ENCODE measurements at regions not wholly inside any gene's neighbourhood (a gene's known extent, or its start where the extent isn't known, plus 50 kb on each side); places are given as distances from the start of the nearest gene placed in this dataset.
"Not testable (repeated sequence)": the region's sequence is repeated elsewhere in the genome, so short reads cannot be mapped to it uniquely, and the experiment has no call there.

DNA sequence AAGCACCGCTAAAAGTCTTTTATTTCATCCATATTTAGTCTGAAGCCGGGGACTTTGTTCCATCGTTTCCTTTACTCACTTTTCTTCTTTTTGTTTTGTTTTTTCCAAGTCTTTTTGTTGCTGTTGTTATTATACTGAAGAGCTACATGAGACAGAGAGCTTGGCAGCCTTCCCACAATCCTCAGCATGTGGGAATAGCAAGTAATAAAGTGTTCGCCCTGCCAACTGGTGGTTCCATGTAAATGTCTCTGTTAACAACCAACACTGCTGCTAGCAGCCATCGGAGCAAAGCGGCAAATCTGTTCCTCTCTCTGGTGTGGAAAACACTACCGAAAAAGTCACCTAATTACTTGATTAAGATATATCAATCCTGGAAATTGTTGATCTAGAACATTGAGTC lies 437.8 kb upstream of the ID4 start:
- DNase-seq (ENCODE audit: low spot score): no peak

DNA sequence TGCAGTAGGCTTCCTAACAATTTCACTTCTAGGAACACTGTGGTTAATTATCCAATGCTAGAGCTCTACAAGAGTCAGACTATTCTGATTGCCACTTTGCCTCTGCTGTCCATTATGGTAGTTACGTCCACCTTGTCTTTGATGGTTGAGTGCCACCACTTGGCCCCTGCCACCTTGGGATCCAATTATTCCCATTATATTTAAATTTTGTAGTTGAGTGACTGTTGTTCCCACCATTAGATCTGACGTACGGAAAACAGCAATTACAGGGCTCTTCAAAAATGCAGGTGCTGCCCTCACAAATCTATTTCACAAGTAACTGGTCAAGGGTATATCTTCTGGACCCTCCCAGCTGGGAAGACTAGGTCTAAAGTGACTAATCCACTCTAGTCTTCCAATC lies 432.3 kb upstream of the ID4 start:
- DNase-seq (ENCODE audit: low spot score): not testable (repeated sequence)

DNA sequence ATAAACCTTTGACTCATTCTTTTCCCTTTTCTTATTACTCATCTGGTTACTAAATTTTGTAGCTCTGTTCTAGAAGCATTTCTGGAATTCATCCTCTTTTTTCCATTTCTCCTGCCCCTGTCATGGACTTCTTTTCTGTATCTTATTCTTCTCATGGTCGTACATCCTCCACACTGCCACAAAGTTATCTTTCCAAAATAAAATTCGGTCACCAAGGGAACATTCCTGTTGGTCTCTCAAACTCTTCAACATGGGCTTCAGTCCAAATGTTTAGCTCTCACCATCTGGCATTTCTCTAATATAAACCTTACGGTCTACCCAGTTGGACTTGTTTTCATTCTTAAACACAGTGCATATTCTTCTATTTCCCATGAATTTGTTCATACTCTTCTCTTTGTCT lies 428.8 kb upstream of the ID4 start:
- no peak for DNase-seq (ENCODE audit: low spot score)

DNA sequence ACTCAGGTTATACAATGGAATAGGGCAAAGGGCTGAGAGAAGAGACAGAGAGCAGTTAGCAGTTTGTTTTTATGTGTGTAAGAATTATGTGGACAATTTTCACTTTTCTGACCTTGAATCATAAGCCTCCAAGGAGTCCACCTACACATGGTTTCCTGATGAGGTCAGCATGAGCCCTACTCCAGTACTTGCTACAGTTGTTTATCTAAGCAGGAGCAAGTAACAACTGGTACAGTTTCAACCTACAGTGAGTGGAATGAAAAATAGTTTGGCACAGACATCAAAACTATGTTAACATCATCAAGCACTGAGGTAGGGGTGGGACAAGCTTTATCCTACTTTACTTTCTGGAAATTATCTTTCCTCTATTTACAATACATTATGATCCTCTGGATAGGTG lies 426.7 kb upstream of the ID4 start:
- DNase-seq (ENCODE audit: low spot score): no peak

DNA sequence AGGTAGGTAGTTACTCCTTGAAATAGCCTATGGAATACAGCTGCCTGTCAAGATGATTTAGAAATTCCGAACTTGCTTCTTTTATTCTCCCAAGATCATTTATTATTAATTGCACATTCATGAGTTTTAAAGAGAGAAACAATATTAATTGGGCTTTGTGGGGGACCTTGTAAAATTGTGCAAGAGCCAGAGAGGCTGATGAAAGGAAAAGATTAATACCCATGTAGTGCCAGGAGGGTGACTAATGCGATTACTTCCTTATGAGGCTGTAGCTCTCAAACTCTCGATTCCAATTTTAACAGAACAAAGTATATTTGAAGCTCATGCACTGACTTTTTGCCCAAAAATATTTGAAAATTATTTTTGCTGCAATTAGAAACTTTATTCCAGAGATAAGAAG lies 423.8 kb upstream of the ID4 start:
- DNase-seq (ENCODE audit: low spot score): no peak

DNA sequence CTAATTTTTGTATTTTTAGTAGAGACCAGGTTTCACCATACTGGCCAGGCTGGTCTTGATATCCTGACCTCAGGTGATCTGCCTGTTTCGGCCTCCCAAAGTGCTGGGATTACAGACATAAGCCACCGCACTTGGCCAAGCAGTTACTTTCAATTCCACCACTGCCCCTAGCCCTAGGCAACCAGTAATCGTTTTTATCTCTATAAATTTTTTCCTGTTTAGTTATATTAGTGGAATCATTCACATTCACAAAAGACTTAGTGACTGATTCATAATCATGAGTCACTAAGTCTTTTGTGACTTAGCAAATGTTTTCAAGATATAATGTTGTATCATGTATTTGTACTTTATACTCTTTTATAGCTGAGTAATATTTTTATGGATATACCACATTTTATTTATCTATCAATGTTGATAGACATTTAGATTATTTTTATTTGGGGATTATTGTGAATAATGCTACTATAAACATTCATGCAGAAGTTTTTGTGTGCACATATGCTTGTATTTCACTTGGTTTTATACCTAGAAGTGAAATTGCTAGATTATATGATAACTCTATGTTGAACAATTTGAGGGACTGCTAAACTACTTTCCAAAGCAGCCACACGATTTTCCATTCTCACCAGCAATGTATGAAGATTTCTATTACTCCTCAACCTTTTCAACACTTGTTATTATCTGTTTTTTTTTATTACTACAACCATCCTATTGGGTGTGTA lies 421.4 kb upstream of the ID4 start:
- DNase-seq (ENCODE audit: low spot score): no peak

DNA sequence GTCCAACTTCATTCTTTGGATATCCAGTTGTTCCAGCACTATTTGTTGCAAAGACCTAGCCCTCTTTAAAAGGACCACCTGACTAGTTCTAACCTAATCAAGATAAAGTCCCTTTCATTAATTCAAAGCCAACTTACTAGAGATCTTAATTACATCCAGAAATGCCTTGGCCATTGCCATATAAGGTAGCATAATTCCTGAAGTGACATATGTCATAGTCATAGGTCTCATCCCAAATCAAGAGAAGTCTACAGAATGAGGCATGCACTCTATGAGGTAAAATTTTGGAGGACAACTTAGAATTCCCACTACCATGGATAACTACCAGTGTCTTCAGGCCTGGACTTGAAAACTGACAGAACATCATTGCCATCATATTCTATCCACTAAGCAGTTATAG lies 420.4 kb upstream of the ID4 start:
- no peak for DNase-seq (ENCODE audit: low spot score)

DNA sequence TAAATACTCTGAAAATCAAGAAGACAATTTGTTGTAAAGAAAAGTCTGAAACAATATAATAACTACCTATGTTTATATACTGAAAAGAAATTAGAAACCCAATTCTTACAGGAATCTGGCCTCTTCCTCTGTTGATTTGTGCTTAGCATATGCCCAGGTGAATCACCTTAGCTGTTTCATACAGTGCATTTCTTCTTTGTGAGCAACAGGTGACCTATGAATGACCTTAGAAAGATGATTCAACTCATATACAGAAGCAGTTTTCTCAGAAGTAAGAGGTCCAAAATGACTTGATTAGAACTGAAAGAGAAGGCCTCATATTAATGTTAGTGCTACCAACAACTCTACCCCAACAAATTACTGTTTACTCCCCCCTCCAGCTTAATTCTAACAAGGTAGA lies 419.5 kb upstream of the ID4 start:
- DNase-seq (ENCODE audit: low spot score): no peak

DNA sequence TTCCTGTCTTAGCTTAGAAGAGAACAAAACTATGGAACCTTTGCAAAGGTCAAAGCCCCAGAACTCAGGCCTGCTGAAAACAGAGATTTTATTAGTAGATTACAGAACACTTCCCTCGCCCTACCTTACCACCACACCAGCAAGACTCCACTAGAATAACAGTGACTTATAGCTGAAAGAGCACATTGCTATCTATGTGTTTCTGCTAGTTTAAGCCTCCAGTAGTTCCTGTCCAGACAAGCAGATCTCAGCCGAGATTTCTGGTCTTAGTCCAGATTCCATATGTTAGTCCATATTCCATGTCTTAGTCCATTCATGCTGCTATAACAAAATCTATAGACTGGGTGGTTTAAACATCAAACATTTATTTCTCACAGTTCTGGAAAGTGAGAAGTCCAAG lies 412.3 kb upstream of the ID4 start:
- no peak for DNase-seq (ENCODE audit: low spot score)

DNA sequence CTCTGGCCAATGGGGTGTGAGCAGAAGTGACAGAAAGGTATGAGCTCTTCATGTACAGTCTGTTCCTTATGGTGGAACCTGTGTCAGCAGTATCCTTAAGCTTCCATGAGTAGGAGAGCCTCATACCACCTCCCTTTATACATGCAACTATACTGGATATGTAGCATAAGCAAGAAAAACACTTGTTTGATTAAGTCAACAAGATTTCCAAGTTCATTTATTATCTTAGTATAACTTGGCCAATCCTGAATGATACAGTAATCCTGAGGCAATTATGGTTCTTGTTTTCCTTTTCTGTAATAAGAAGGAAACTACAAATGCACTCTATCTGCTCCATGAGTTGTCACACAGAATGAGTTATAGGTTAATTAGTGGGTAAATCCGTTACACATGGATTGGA lies 409.6 kb upstream of the ID4 start:
- DNase-seq (ENCODE audit: low spot score): no peak

DNA sequence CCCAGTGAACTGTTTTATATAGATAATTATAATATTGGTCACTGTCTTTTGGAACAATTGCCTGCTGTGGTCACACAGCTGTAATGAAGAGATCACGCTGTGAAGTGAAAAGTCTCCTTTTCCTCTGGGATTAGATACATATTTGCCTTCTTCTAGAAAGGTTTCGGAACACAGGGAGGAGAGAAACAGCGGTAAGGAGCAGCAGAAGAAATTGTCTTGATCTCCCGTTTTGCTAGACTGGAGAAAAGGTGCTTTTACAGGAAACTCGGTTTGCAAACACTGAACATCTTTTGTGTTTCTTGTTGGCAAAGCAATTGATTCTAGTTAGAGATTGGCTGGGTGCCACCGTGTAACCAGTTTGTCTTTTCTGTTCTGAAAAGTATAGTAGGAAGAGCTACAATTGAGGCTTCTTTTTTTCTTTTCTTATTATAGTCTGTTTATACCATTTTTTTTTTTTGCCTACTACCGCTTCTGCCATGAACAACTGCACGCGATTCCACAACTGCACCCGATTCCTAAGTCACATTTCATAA lies 404.1 kb upstream of the ID4 start:
- DNase-seq (ENCODE audit: low spot score): peak; percentile 52

DNA sequence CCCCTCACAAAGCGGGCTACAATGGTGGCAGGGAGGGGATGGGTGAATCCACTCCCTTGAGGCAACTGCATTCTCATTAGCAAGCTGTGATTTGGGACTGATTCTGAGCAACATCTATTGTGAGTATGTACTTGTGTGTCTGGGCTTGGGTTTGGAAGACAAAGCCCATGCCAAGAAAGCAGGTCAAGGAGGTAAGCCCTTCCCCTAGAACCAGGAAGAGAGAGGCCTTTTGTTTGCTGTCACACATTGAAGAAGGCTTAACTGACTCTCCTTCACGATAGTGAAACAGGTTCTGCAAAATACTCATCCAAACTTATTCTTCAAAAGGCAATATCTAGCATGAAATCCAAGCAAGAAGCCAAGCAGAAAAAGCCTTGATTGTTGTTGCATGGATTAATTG lies 403.1 kb upstream of the ID4 start:
- DNase-seq (ENCODE audit: low spot score): no peak

DNA sequence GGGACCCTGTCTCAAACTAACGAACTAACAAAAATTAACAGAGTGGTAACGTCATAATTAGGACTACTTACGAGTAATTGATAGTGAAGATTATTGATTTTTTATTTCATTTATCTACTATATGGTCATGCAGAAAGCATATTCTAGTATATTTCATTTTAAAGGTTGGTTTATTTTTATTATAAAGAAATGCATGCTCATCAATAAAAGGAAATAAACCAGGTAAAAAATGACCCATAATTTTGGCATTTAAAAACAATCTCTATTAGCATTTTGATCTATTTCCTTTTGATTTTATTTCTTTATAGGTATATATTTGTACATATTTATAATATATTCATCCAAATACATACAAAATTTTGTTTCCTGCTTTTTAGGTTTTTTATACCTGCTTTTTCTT lies 401.4 kb upstream of the ID4 start:
- DNase-seq (ENCODE audit: low spot score): no peak

DNA sequence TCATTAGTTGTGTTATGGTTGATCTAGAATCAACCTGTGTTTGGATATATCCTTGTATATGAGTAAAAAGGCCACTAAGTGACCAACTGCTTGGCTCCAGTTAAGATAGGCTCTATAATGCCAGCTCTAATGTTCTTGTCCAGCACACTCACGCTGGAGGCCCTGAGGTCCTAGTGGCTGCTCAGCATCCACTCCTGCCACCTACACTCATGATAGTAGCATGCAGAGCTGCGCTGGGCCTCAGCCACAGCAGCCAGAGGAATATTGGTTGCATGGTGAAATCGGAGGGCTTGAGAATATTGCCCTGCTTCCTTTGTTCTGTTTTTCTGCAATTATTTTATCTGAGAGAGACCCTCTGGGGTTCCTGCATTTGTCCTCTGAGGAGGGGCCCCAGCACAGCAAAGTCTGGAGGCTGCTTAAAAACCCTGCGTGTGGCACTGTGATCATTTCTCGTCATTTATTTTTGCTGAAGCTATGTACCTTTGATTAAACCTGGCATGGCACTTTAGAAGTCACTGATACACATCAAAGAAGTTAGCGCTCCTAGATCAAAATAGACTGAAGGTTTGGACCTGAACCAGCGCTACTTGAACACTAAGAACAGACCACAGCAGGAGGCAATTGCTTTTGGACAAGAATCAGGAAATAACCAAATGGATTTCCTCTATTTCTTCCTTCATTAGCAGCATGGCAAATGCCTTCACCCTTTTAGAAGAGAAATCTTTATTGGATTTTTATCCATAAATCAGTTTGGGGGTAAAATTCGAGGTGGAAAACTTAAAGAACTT lies 398.4 kb upstream of the ID4 start:
- DNase-seq (ENCODE audit: low spot score): no peak

DNA sequence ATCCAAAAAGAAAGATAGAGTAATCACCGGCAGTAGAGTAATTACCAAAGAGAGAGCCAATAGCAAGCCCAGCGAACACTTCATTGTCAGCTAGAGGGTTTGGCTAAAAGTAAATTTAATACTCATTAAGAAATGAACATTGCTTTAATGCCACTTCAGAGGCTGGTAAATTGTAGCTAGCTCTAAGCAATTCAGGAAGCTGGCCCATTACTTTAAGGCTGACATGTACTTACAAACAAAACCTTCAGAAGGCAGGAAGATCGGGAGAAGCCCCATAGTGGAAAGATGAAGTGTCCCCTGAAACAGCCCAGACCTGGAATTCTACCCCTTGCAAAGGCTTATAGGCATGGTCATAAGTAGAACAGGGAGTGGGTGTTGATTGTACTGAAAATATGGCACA lies 396.6 kb upstream of the ID4 start:
- no peak for DNase-seq (ENCODE audit: low spot score)

DNA sequence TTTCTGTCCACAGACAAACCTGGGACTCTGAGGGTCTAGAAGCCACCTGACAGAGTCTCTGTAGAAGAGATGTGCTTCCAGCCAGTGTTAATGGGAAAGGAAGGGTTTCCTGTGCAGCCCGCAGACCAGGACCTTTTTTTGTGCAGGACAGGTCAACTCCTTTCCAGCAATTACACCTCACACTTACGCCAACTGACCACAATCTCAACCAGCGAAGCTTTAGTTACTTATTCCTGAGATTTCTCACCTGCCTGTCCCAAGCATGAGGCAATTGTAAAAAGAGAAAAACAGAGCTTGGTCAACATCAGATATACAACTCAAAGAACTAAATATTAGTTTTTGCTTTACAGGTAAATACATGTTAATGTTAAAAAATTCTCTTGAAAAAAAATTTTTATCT lies 393.8 kb upstream of the ID4 start:
- DNase-seq (ENCODE audit: low spot score): no peak

DNA sequence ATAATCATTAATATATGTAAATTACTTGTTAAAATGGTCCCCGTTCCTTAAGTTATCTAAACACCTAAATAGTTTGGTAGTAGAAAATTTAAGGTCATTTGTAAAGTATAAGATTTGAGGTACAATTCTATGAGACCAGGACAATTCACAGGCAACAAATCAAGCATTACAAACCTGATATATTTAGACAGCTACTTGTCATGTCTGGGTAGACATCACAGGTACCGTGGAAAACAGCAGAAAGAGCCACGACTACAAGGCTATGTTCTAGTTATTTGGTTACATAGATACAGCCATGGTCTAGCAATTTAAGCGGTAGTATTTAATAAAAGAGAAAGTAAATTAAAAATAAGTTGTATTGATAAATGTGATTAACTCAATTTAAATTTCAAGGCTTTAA lies 393.1 kb upstream of the ID4 start:
- no peak for DNase-seq (ENCODE audit: low spot score)

DNA sequence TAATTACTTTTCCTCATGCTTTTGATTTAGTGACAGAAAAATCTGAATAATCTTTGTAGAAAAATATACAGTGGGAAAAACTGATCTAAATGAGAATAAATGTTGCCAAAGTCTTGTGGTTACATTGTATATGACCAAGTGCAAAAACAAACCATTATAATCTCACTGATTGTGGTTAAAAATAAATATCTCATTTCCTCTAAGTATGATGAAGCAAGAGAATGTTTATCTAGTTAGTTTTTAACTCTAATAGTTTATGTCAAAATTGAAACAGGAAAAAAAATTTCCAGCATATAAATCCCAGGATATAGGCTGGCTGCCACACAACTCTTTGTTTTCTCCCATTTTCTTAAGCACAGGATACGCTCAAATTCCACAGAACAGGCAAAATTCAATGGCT lies 392.7 kb upstream of the ID4 start:
- DNase-seq (ENCODE audit: low spot score): no peak

DNA sequence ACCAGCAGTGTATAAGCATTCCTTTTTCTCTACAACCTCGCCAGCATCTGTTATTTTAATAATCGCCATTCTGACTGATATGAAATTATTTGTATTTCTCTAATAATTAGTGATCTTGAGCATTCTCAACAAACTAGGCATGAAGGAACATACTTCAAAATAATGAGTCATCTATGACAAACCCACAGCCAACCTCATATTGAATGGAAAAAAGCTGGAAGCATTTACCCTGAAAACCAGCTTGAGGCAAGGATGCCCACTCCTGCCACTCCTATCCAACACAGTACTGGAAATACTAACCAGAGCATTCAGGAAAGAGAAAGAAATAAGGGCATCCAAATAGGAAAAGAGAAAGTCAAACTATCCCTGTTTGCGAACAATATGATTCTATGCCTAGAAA lies 390.6 kb upstream of the ID4 start:
- no peak for DNase-seq (ENCODE audit: low spot score)

DNA sequence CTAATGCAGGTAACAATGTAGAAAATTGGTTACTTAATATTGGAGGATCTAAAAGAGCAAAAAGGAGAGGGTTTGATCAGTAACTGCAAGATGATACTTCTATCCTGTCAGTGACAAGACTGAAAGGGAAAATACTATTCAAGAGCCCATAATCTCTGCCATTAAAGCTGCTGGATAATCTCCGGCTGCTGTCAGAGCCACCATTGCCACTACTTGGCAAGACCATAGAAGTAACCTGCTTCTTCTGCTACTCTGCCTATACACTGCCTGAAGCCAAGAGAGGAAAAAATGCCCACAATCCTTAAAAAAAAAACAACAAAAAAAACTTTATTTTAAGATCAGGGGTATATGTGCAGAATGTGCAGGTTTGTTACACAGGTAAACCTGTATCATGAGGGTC lies 386.5 kb upstream of the ID4 start:
- DNase-seq (ENCODE audit: low spot score): no peak

DNA sequence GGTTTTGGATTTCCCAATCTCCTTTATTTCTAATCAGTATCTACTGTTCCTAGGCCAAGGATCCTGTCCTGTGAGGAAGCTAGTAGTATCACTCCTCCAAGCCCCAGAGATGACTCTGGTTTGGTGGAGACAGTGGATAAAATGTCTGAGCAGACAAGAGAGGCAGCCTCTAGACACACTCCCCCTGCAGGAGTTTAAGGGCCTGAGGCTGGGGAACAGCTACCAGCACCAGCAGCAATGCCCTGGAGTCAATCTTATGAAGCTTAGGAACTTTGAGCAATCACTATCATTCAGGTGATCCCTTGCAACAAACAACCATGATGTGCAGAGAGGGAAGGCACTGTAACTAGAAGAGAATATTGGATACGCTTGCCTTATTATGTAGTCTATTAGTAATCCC lies 384.7 kb upstream of the ID4 start:
- no peak for DNase-seq (ENCODE audit: low spot score)

DNA sequence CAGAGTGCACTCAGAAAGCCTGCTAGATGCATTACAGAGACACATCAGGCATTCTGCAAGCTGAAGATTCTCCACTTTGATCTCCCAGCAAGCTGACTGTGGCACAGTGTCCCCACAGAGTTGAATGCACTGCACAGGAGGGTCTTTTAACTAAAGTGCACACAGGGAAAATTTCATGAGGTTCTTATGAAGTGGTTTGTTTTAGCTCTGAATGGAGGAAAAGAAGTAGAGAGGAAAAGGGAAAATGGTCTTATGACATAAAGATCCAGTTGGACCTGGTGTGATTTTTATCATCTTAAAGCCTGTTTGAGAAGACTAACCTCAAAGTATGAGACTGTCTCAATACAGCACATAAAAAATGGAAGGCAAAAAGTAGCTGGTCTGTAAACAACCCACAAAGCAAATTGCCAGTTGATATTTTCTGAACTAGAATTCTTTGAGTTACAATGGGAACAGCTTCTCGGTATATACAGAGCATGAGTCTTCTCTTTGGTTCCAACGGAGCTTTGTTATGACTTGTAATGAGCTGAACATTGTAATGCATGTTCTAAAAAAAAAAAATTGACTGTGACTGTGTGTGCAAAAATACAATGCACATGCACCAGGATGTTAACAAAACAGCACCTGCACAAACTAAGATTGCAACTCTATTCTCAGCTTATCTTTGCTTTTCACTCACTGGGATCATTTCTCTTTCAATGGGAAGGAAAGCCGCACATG lies 383.0 kb upstream of the ID4 start:
- no peak for DNase-seq (ENCODE audit: low spot score)

All from ureter (tissue), 1 donor.